Prostate gland (tissue), 2 donors: ENCODE measurements at regions not wholly inside any gene's neighbourhood (a gene's known extent, or its start where the extent isn't known, plus 50 kb on each side); places are given as distances from the start of the nearest gene placed in this dataset.

Experiments used
- POLR2AphosphoS5 ChIP-seq: sonication (generic); formaldehyde crosslinking; IDR thresholded peaks from one replicate; pipeline ENCODE4 v1.6.1; 2017; ENCODE audit warnings: antibody characterized with exemption
- TF ChIP-seq, protein P1 (sequence below), 4 experiments: fragments of 200-600 bp in 2 of 4; fragments of 450-650 bp in 2 of 4; sonication (generic) in 2 of 4; IDR thresholded peaks; 1 replicate in 3 of 4; 2 replicates in 1 of 4; pipeline ENCODE4 v1.5.1; 2016 to 2019; ENCODE audit warnings: antibody characterized with exemption in 4 of 4, mild to moderate bottlenecking in 2 of 4, moderate library complexity in 2 of 4

DNA sequence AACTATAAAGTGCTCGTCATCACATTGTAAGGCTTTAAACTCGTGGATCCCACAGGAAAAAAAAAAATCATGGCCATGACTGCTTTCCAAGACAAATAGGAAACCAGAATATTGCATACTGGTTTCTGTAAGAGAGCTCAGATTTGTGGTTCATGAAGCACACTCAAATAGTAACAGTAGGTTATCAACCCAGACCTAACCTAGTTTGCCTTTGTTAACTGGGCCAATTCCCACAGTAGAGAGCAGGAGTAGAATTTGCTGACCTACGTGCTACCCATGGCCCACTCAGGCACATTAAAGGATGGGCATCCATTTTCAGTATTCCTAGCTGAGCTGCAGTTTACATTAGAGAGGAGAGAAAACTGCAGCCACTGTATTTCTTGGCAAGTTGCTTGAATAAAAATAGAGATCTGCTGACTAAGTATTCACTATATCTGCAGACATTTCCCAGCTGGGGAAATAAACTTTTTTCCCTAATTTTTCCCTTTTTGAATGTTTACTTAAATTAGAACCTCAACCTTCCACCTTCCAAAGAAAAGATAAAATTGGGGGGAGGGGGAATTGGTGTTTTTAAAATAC is 218.5 kb downstream of the SPANXN3 start:
- TF ChIP-seq, protein P1, sequence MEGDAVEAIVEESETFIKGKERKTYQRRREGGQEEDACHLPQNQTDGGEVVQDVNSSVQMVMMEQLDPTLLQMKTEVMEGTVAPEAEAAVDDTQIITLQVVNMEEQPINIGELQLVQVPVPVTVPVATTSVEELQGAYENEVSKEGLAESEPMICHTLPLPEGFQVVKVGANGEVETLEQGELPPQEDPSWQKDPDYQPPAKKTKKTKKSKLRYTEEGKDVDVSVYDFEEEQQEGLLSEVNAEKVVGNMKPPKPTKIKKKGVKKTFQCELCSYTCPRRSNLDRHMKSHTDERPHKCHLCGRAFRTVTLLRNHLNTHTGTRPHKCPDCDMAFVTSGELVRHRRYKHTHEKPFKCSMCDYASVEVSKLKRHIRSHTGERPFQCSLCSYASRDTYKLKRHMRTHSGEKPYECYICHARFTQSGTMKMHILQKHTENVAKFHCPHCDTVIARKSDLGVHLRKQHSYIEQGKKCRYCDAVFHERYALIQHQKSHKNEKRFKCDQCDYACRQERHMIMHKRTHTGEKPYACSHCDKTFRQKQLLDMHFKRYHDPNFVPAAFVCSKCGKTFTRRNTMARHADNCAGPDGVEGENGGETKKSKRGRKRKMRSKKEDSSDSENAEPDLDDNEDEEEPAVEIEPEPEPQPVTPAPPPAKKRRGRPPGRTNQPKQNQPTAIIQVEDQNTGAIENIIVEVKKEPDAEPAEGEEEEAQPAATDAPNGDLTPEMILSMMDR (IDR thresholded peaks at IDR 0.05), result no peak
- no peak for TF ChIP-seq POLR2AphosphoS5
